CD4-positive, alpha-beta T cell (primary cell): ENCODE measurements at regions not wholly inside any gene's neighbourhood (a gene's known extent, or its start where the extent isn't known, plus 50 kb on each side); places are given as distances from the start of the nearest gene placed in this dataset.

Experiments
- ATAC-seq: fragments of 200-7000 bp; cut with Tn5 transposase; one replicate; pipeline ENCODE4 v1.10.0; 2022; ENCODE audit warnings: mild to moderate bottlenecking; ENCODE audit not compliant: poor library complexity
- CTCF ChIA-PET: fragments of 350-600 bp; sonication (Branson Sonifier 250); formaldehyde crosslinking; loops from one replicate; lab custom pipeline; 2021; ENCODE audit warnings: antibody characterized with exemption, inconsistent platforms; lab: Charles Lee
- POLR2A ChIA-PET: fragments of 350-600 bp; sonication (Branson Sonifier 250); formaldehyde crosslinking; loops from one replicate; lab custom pipeline; 2021; ENCODE audit warnings: antibody characterized with exemption, inconsistent platforms; lab: Charles Lee
- DNase-seq, 14 experiments: peaks; one replicate each; pipeline ENCODE4 v3.0.0-alpha.2; 2013 to 2020; ENCODE audit warnings: mixed read lengths in 2 of 14
- H3K27ac ChIP-seq, 2 donors: one replicate each; pipeline versions ENCODE4 v1.5.1 to v1.7.0; 2013; ENCODE audit warnings: low read length in 2 of 2, low read depth in 1 of 2, mild to moderate bottlenecking in 1 of 2
- H3K27me3 ChIP-seq, 2 experiments: 1 replicate in 1 of 2; 2 replicates in 1 of 2; pipeline versions ENCODE4 v1.6.1 to v1.7.0; 2013; ENCODE audit warnings: low read length in 2 of 2, control low read depth in 1 of 2, mild to moderate bottlenecking in 1 of 2, moderate library complexity in 1 of 2; ENCODE audit not compliant: insufficient read depth in 2 of 2, control insufficient read depth in 1 of 2
- H3K36me3 ChIP-seq: one replicate; pipeline ENCODE4 v1.6.1; 2013; ENCODE audit warnings: low read length, control low read depth; ENCODE audit not compliant: insufficient read depth
- H3K4me1 ChIP-seq: one replicate; pipeline ENCODE4 v1.6.1; 2013; ENCODE audit warnings: low read length, control low read depth; ENCODE audit not compliant: insufficient read depth
- H3K4me3 ChIP-seq: one replicate; pipeline ENCODE4 v1.5.1; 2013; ENCODE audit warnings: mild to moderate bottlenecking, low read length, moderate library complexity
- H3K9me3 ChIP-seq, 2 experiments: 1 replicate in 1 of 2; 2 replicates in 1 of 2; pipeline versions ENCODE4 v1.6.1 to v1.7.0; 2013; ENCODE audit warnings: low read length in 2 of 2, mild to moderate bottlenecking in 2 of 2, control low read depth in 1 of 2, moderate library complexity in 1 of 2; ENCODE audit not compliant: control insufficient read depth in 1 of 2, insufficient read depth in 1 of 2
- H3K27ac Mint-ChIP-seq: one replicate; pipeline ENCODE4 v1.8.0; 2020; ENCODE audit warnings: mixed read lengths
- H3K27me3 Mint-ChIP-seq: one replicate; pipeline ENCODE4 v1.8.0; 2021; ENCODE audit warnings: mixed read lengths
- H3K36me3 Mint-ChIP-seq: one replicate; pipeline ENCODE4 v1.8.0; 2021; ENCODE audit warnings: low read depth, mixed read lengths
- H3K4me1 Mint-ChIP-seq: one replicate; pipeline ENCODE4 v1.8.0; 2021; ENCODE audit warnings: low read depth, mixed read lengths
- H3K4me3 Mint-ChIP-seq: one replicate; pipeline ENCODE4 v1.8.0; 2020; ENCODE audit warnings: mild to moderate bottlenecking, mixed read lengths
- H3K9me3 Mint-ChIP-seq: one replicate; pipeline ENCODE4 v1.8.0; 2020; ENCODE audit warnings: mixed read lengths
- intact Hi-C, 2 experiments: fragments of 100-400 bp; cut with DNase I in 1 of 2; cut with micrococcal nuclease in 1 of 2; formaldehyde crosslinking; loops; one replicate each; pipeline versions ENCODE4 v1.15.1 to v1.9.0; 2023 to 2025; cut with DNase I, micrococcal nuclease
- TF ChIP-seq, protein P1 (sequence below): fragments of 200-600 bp; IDR thresholded peaks from one replicate; pipeline ENCODE4 v1.8.0; 2022; ENCODE audit warnings: antibody characterized with exemption, mild to moderate bottlenecking

DNA sequence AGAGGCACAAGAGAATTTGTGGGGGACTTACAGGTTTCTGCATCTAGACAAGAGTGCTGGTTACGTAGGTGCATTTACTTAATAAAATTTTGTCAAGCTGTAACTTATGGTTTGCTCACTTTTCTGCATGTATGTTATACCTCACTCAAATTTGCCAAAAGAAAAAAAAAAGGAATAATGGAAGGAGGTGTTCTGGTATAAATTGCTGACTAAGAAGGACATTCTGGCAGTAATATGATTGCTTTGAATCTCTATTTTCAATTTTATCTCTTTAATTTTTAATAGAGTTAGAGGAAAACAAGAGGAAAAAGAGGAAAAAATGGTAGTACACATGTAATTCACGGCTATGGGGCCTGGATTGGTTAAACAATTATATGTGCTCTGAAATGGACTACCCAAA, 119.5 kb downstream of the DUSP10 start:
- Histone ChIP-seq H3K27me3 (no peaks in the 10 kb centered on the region), H3K27ac (no peak overlapping the region), H3K9me3 (no peaks in the 10 kb centered on the region), H3K4me1 (no peaks in the 10 kb centered on the region), H3K36me3 (no peaks in the 10 kb centered on the region), H3K4me3 (no peak overlapping the region)
- no peaks in the 10 kb centered on the region for H3K27me3 Mint-ChIP-seq
- no peaks in the 10 kb centered on the region for H3K9me3 Mint-ChIP-seq
- H3K27ac Mint-ChIP-seq: no peak overlapping the region
- intact Hi-C loops: no loop called here
- TF ChIP-seq, protein P1, sequence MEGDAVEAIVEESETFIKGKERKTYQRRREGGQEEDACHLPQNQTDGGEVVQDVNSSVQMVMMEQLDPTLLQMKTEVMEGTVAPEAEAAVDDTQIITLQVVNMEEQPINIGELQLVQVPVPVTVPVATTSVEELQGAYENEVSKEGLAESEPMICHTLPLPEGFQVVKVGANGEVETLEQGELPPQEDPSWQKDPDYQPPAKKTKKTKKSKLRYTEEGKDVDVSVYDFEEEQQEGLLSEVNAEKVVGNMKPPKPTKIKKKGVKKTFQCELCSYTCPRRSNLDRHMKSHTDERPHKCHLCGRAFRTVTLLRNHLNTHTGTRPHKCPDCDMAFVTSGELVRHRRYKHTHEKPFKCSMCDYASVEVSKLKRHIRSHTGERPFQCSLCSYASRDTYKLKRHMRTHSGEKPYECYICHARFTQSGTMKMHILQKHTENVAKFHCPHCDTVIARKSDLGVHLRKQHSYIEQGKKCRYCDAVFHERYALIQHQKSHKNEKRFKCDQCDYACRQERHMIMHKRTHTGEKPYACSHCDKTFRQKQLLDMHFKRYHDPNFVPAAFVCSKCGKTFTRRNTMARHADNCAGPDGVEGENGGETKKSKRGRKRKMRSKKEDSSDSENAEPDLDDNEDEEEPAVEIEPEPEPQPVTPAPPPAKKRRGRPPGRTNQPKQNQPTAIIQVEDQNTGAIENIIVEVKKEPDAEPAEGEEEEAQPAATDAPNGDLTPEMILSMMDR: no peak
- DNase-seq (no peak), ATAC-seq (no peak)
- H3K36me3 Mint-ChIP-seq: no peaks in the 10 kb centered on the region
- no peak overlapping the region for H3K4me3 Mint-ChIP-seq
- no peaks in the 10 kb centered on the region for H3K4me1 Mint-ChIP-seq
- ChIA-PET POLR2A (no interaction called here), CTCF (interaction anchor here (2.2 kb wide), 1 partner anchor 119 kb away, joined by 6 read pairs; the partner anchor contains the start of gene DUSP10)

DNA sequence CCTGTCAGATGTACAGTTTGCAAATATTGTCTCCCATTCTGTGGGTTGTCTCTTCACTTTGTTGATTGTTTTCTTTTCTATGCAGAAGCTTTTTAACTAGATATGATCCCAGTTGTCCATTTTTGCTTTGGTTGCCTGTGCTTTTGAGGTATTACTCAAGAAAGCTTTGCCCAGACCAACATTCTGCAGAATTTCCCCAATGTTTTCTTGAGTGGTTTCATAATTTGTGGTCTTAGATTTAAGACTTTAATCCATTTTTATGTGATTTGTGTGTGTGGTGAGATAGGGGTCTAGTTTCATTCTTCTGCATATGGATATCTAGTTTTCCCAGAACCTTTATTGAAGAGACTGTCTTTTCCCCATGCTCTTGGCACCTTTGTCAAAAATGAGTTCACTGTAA, 116.9 kb downstream of the DUSP10 start:
- no peaks in the 10 kb centered on the region for H3K9me3 Mint-ChIP-seq
- H3K27ac ChIP-seq: no peak overlapping the region
- H3K27me3 Mint-ChIP-seq: no peaks in the 10 kb centered on the region
- no peaks in the 10 kb centered on the region for H3K4me1 ChIP-seq
- intact Hi-C loops: no loop called here
- H3K36me3 ChIP-seq: no peaks in the 10 kb centered on the region
- no peaks in the 10 kb centered on the region for H3K4me1 Mint-ChIP-seq
- no peaks in the 10 kb centered on the region for H3K36me3 Mint-ChIP-seq
- H3K4me3 Mint-ChIP-seq: no peak overlapping the region
- H3K27ac Mint-ChIP-seq: no peak overlapping the region
- no peak for DNase-seq
- no peaks in the 10 kb centered on the region for H3K9me3 ChIP-seq
- no peak for ATAC-seq
- ChIA-PET POLR2A (no interaction called here), CTCF (no interaction called here)
- TF ChIP-seq, protein P1: no peak
- H3K27me3 ChIP-seq: no peaks in the 10 kb centered on the region
- no peak overlapping the region for H3K4me3 ChIP-seq

DNA sequence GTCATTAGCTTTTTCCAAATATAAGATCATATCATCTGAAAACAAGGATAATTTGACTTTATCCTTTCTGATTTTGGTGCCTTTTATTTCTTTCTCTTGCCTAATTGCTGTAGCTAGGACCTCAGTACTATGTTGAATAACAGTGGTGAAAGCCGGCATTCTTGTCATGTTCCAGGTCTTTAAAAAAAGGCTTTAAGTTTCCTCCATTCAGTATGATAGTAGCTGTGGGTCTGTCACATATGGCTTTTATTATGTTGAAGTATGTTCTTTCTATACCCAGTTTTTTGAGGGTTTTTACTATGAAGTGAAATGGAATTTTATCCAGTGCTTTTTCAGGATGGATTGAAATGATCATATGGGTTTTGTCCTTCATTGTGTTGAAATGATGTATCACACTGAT, 115.8 kb downstream of the DUSP10 start:
- H3K4me3 ChIP-seq: no peak overlapping the region
- H3K27ac ChIP-seq: no peak overlapping the region
- no peak overlapping the region for H3K27ac Mint-ChIP-seq
- TF ChIP-seq, protein P1: no peak
- no peaks in the 10 kb centered on the region for H3K4me1 ChIP-seq
- H3K36me3 Mint-ChIP-seq: no peaks in the 10 kb centered on the region
- H3K27me3 ChIP-seq: no peaks in the 10 kb centered on the region
- no peaks in the 10 kb centered on the region for H3K9me3 Mint-ChIP-seq
- H3K36me3 ChIP-seq: no peaks in the 10 kb centered on the region
- ChIA-PET POLR2A (no interaction called here), CTCF (no interaction called here)
- H3K27me3 Mint-ChIP-seq: no peaks in the 10 kb centered on the region
- ATAC-seq (no peak), DNase-seq (no peak)
- H3K4me3 Mint-ChIP-seq: no peak overlapping the region
- intact Hi-C loops: no loop called here
- H3K4me1 Mint-ChIP-seq: no peaks in the 10 kb centered on the region
- no peaks in the 10 kb centered on the region for H3K9me3 ChIP-seq
